Fibroblast of pulmonary artery (primary cell): ENCODE measurements at regions not wholly inside any gene's neighbourhood (a gene's known extent, or its start where the extent isn't known, plus 50 kb on each side); places are given as distances from the start of the nearest gene placed in this dataset.
A peak's percentile ranks its signal among the peaks of the same experiment; 100 is the strongest.

ENCODE experiments used
- DNase-seq: peaks from one replicate; pipeline ENCODE4 v3.0.0-alpha.2; 2010; ENCODE audit warnings: low read depth
- H3K4me3 ChIP-seq: replicated peaks from 2 replicates; pipeline ENCODE4 v1.5.1; 2011; ENCODE audit warnings: low read depth, mild to moderate bottlenecking, control low read depth, low read length, moderate library complexity
- TF ChIP-seq, protein P1 (sequence below): IDR thresholded peaks from 2 replicates; pipeline ENCODE4 v1.5.1; 2011; ENCODE audit warnings: mild to moderate bottlenecking, control low read depth, low read length, inconsistent platforms; ENCODE audit errors: missing control alignments

DNA sequence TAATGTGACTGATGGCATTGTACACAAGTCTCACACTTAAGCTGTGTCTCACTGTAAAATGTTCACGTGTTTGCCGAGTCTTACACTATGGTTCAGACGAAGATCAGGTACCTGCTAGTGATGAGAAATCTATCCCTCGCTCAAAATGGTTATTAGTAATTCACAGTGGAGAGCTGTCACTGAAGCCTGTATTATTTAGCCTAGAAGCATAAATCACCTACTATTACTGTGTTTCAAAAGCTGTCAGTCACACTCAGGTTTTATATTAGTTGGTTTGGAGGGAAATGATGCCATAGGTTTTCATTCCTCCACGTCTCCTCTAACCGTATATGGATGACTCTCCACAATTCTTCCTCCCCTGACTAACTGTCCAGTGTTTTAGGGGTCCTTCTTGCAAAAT is 292.4 kb upstream of the ZEB2 start:
- no peak overlapping the region for H3K4me3 ChIP-seq
- TF ChIP-seq, protein P1, sequence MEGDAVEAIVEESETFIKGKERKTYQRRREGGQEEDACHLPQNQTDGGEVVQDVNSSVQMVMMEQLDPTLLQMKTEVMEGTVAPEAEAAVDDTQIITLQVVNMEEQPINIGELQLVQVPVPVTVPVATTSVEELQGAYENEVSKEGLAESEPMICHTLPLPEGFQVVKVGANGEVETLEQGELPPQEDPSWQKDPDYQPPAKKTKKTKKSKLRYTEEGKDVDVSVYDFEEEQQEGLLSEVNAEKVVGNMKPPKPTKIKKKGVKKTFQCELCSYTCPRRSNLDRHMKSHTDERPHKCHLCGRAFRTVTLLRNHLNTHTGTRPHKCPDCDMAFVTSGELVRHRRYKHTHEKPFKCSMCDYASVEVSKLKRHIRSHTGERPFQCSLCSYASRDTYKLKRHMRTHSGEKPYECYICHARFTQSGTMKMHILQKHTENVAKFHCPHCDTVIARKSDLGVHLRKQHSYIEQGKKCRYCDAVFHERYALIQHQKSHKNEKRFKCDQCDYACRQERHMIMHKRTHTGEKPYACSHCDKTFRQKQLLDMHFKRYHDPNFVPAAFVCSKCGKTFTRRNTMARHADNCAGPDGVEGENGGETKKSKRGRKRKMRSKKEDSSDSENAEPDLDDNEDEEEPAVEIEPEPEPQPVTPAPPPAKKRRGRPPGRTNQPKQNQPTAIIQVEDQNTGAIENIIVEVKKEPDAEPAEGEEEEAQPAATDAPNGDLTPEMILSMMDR: no peak

DNA sequence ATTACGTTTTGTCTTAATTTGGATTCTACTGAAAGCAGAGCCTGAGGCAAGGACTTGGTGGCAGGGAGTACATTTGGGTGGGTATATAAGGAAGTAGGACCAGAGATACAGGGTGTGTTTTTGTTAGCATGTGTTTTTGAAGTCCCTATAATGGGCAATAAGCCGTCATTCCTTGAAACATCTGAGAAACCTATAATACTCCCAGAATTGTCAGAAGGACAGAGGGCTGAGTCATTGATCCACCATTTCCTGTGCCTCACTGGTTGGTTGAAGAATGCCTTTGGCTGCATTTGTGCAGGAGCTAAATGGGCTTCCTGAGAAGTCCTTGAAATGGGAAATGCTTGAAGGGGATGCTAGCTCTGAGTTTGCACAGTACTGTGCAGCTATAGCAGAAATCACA is 281.8 kb upstream of the ZEB2 start:
- peak; percentile 89 for DNase-seq
- H3K4me3 ChIP-seq: no peak overlapping the region
- TF ChIP-seq, protein P1: no peak

More for the DNA sequence above, 292.4 kb upstream of the ZEB2 start:
- no peak for DNase-seq

DNA sequence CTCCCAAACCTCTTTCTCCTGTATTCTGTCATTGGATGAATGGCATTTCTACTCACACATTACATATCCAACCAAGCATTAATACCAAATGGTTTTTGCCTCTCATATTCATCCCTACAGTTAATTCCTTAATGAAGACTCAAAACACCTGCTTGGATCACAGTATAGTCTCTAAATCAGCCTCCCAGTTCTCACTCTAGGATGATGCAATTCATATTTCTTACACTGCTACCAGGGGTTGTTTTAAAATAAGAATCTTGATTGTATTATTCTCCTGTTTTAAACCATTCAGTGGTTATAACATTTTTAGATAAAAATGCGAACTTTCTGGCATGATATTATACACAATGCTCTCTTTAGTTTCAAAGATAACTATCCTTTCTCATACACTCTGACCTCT is 281.4 kb upstream of the ZEB2 start:
- TF ChIP-seq, protein P1: no peak
- no peak overlapping the region for H3K4me3 ChIP-seq
- peak; percentile 7 for DNase-seq

DNA sequence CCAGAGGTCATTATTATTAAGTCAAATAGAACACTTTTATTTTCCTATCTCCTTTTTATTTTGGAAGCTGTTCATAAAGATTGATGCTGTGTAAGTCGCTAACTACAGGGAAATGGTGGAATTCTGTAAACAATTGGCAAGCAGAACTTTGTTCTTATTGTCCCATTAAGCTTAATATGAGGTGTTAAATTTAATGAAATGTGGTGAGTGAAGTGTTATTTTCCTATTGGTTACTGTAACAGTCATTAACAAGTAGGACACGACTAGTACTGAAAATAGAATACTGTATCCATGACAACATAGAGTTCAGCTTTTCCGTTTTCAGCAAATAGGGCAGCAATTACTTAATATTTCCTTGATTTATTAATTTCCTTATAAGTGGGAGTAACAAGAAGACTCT is 279.1 kb upstream of the ZEB2 start:
- TF ChIP-seq, protein P1: no peak
- no peak for DNase-seq
- H3K4me3 ChIP-seq: no peak overlapping the region

DNA sequence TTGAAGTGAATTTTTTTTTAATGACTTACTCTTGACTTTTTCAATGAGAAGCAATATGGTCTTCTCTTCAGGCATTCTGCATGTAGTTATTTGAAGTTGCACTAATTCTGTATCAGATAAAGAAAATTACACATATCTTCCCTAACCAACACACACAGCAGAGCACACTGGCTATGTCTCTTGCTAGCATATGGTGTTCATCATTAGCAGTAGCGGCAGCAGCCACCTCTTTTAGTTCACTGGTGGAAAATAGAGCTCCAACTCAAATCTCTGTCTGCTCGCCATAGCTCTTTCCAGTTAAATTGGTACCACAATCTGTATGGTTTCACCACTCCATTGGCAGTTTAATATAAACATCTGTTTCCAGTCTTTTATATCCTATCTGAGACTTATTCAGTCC is 278.1 kb upstream of the ZEB2 start:
- TF ChIP-seq, protein P1: no peak
- DNase-seq: no peak
- H3K4me3 ChIP-seq: no peak overlapping the region

DNA sequence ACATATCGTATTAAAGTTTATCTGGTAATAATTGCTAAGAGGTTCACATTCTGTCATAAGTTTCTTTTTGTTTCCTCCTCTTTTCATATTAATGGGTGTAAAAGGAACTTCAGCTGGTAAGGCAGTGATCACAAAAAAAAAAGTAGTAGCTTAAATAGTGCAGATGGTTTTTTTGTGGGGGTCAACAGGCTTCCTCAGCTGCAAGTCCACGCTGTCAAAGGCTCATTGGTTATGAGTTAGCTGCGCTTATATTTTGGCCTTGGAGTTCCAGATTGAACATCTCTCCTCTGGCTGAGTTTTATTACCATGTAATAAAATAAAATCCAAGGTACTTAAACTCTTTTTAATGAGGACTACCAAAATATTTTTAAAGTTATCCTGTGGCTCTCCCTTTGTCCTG is 277.0 kb upstream of the ZEB2 start:
- TF ChIP-seq, protein P1: no peak
- H3K4me3 ChIP-seq: no peak overlapping the region
- DNase-seq: no peak

DNA sequence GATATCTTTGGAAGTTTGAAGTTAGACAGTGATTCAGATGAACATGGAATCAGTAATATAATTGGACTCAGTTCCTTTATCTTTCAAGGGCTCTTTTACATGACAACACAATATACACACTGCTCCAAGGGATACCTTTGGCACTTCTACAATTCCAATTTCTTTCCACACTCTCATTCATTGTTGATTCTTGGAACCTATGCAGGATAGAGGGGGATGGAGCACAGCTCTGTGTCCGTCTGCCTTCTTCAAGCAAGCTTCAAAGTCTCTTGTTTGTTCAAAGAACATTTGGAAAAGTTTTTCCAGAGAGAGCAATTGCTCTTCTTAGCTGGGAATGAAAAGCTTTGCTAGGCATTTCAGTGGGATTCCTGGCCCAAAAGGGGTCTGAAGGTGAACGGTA is 276.2 kb upstream of the ZEB2 start:
- TF ChIP-seq, protein P1: no peak
- no peak overlapping the region for H3K4me3 ChIP-seq
- DNase-seq: no peak
